Stimulated activated CD4-positive, alpha-beta T cell treated with anti-CD3 and anti-CD28 coated beads, Interleukin-15, amount 100 ng/mL, for 48 hours (primary cell): ENCODE measurements at regions not wholly inside any gene's neighbourhood (a gene's known extent, or its start where the extent isn't known, plus 50 kb on each side); places are given as distances from the start of the nearest gene placed in this dataset.
A peak's percentile ranks its signal among the peaks of the same experiment; 100 is the strongest.

ENCODE experiments used
- DNase-seq, 2 donors: peaks; one replicate each; pipeline ENCODE4 v3.0.0-alpha.2; 2020; ENCODE audit warnings: low read depth in 2 of 2

DNA sequence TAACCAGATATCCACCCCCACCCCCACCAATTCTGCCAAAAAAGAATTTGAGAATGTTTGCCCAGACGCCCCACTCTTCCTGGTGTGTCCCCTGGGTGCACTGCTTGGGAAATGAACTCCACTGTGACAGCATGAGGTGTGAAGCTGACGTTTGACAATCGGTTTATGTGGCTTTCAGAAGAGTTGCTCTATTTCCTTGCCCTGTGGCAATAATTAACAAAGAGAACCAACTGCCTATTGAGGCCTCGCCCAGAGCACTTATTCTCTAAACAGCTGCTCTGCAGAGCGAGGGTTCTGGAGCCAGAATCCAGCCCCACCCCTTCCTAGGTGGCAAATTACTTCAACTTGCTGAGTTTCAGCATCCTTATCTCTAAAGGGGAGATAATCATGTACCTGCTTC is 115.8 kb upstream of the SIX3 start:
- DNase-seq, result no peak

DNA sequence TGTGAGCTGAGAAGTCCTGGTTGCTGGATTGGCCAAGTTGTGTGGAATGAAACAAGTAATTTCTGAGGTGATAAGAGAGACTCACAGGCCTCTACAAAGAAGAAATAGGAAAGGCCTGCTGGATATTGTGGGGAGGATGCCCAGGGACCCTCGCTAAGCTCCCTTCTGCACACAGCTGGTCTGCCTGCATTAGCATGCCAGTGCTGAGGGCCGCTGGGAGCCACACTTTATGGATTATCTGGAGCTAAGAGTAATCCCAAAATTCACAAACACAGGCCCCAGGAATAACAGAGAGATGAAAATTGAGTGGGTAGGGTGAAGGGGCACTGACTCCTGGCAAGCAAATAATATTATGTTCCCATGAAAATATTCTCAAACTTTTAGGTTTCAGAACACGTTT is 114.9 kb upstream of the SIX3 start:
- DNase-seq, result no peak

DNA sequence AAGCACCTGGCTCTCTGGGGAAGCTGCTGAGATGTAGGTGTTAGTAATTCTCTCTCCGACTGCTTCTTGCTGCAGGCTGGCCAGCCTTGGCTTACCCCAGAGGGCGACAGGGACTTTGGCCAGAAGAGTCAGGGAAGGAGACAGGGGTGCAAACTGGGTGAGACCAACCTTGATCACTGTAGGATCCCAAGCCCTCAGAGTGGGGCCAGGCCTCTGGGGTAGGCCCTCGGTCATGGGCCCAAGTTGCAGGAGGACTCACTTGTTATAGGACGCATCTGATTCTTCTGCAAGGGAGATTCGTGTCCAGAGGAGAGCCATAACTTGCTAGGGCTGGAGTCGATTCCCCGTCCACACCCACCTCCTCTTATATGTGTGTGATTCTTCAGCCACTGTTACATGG is 111.7 kb upstream of the SIX3 start:
- no peak for DNase-seq

DNA sequence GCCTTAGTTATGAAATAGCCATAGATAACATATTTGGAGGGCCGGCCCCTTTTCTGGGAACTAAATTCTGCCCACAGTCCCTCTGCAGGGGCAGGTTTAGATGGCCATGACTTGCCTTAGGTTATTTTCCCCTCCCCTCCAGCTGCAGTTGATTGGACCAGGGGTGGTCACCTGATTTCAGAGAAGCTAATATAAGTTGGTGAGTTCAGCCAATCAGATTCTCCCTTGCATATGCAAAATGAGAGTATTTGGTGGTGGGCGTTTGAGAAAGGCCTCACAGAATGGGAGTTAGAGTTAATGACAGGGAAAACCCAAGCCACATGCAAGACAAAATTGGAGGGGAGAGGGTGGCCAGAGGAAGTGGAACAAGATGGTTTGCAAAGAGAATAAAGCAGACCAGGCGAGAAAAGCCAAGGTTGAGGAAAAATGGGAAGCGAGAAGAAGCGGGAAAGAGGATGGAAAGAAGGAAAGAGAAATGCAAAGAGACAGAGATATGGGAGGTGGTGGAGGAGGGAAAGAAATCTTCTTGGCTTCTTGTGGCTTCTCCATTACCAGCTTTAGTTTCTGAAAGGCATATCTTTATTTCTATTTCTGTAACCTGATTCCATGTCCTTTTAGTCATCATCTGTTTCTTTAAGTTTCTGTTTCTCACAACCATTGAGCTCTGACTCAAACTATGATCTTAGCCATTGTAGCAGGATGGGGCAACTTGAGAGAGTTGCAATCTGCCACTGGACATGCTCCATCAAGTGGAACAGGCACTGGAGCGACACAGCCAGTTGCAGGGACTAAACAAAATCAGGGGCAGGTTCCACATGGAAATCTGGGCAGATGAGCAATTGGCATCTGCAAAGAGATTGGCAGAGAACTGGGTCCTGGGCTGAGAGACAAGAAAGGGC is 108.1 kb upstream of the SIX3 start:
- no peak for DNase-seq

DNA sequence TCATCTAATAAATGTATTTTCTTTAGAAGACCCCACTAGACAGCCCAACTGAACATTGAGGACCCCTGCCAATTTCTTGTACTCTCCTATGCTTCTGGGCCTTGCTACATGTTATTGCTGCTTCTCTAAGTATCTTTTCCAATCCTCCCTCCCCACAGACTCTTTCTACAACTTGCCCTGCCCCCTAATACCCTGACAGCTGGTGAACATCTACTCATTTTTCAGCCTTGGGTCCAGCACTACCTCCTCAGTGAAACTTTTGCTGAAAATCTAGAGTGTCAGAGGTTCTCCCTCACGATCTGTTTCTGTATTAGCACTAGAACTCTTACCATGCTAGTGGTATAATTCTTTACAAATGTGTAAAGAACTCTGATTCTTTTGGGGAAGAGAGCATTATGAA is 106.8 kb upstream of the SIX3 start:
- no peak for DNase-seq

DNA sequence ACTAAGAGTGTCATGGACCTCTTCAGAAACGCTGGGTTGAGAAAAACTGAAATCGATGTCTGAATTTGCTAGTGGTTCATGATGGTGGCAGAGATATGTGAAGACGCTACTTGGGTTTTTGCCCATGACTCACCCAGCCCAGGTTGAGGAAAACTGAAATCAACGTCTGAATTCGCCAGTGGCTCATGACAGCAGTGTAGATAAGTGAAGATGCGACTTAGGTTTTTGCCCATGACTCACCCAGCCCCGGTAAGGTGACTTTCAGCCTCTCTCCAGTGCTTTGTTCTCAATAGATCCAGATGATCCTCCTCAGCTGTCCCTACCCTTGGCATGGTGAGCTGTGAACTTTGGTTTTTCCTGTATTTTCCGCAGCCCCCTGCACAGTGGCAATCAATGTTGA is 105.3 kb upstream of the SIX3 start:
- DNase-seq, result peak; percentile 52 to 68

DNA sequence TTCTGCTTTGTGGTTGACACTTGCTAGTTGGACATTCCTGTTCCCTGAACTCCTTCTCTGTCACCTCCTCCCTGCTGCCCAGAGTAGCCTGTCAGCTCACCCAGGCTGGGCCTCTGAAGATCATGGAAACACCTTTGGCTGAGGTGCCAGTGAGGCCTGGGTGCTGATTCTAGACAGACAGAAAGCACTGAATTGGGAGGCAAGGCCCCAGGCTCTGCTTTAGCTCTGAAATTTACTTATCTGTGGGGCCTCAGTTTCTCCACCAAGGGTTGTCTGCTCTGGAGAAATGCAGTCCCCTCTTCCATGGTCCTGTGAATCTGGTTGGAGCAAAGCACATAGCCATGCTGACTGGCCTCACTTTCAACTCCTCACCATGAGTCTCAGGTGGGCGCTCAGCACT is 104.6 kb upstream of the SIX3 start:
- no peak for DNase-seq

DNA sequence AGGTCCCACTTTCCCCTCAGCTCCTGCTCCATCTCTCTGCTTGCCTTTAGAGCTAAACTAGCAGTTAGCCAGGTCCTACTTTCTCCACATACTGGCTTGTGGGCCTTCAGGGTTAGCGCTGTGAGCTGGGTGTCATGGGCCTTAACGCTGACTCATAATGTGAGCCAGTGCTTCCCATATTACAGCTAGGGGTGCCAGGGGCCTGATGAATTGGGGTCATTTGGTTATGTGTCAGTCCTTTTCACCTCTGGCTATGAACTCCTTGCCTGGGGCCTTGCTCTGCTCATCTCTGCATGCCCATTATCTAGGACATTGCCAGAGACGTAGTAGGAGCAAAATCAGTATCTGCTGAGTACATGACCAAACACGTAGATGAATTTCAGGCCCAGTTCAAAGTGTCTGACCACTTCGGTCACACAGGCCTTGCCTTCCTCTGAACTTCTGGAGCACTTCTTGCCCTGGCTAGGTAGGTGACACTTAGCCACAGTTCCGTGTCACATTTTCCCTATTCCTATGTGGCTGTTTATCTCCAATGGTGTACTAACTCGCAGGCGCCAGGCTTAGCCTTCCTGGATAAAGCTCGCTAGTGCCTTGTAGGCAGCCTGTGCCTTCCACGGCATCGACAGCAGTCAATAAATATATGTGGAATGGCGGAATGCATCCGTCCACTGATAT is 103.2 kb upstream of the SIX3 start:
- DNase-seq, result no peak

DNA sequence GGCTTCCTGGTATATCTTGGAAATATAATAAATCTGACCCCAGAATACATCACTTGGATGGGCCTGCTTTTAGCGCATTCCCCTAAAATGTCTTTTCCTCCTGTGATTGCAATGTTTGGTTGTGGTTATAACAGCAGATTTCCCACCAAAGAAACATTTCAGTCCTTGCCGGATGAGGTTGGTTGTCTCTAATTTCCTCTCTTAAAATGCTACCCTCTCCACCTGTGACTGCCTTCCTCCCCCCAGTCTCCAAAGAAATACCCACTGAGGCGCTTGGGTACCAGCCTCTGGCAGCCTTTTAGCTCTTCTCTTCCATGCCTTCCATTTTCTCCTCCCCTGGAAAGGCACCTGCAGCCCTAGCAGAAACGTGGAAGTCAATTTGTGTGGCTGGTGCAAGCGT is 102.1 kb upstream of the SIX3 start:
- DNase-seq, result no peak

DNA sequence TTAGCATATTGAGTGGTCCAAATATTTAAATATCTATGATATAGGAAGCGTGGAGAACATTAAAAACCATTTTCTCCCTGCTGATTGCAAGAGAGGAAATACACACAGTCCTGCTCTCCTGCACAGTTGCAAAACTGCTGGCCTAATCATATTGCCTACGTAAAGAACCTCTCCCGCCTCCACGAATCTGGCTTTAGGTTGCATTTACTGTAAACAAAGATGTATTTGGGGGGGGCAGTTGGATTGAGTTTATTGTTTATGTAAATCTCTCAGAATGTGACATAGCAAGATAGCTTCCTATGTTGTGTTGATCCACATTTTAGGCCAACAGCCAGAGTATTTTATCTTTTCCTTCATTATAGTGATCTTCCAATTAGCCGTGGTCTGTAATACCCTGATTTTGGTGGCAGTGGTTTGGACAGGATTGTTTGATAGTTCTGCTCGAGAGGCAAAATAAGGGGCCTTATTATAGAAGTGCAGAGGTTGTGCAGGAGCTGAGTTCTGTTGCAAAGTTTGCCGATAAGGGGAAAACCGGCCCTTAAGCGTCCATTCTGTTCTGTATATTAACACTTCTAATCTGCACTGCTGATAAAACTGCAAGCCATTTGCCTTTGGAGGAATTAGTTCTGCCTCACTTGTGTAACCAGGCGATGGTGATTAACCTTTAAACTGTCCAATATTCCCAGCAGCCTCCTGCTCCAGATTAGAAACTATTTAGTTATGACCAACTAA is 101.6 kb upstream of the SIX3 start:
- no peak for DNase-seq

DNA sequence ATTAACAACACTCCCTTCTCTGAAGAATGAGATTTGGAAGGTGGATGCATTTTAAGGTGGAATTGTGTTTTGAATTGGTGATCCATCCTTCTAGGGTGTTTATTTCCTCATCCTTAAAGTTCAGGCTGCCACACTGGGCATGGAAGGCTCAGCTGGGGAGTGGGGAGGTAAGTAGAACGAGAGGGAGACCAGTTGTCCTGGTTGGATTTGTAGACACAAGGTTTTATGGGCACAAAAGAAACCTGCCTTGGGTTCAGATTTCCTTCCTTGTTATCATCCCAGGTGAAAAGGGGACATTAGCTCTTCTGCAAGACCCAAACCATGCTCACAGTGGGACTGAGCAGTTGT is 101.0 kb upstream of the SIX3 start:
- DNase-seq, result no peak

DNA sequence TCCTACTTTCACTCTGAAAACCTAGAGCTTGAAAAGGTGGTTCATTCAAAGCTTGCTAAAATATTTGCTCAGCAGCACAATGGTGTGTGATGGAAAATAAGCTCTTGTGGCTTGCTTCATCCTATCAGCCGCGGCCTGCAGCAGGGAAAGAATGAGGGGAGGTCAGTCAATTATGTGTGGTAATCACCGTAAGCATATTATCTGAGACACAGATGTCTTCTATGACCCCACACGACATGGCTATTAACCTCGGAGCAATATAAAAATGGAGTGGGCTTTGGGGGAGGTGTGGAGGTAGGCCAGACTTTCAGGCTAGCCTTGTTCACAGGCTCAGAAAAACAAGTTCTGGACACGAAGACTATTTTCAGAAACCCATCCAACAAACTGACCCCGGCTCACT is 98.4 kb upstream of the SIX3 start:
- DNase-seq, result no peak

DNA sequence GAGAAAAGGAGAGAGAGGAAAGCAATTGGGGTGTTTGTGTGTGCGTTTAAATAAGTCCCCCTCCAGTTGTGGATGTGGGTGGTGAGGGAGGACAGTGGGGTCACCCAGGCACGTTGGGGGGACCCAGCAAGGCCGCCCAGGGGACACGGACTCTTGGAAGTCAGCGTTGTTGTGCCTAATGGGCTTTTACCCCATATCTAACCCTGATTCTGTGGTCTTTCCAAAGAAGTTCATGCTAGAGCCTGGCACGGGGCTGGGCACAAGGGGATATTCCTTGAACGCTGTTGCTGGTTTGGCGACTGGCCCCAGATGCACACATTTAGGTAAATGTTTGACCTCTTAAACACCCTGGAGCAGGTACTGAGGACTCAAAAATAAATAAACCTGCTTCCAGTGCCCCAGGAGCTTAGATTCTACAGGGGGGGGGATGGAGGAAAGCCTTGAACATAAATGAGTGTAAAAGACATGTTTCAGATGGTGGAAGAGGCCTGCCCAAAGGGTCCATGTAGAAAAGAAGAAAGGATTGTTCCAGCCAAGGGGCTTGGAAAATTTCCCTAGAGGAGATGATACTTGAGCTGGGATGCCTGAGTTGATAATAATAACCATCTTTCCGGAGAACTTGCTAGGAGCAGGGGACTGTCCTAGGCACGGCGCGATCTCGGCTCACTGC is 97.7 kb upstream of the SIX3 start:
- DNase-seq, result no peak

DNA sequence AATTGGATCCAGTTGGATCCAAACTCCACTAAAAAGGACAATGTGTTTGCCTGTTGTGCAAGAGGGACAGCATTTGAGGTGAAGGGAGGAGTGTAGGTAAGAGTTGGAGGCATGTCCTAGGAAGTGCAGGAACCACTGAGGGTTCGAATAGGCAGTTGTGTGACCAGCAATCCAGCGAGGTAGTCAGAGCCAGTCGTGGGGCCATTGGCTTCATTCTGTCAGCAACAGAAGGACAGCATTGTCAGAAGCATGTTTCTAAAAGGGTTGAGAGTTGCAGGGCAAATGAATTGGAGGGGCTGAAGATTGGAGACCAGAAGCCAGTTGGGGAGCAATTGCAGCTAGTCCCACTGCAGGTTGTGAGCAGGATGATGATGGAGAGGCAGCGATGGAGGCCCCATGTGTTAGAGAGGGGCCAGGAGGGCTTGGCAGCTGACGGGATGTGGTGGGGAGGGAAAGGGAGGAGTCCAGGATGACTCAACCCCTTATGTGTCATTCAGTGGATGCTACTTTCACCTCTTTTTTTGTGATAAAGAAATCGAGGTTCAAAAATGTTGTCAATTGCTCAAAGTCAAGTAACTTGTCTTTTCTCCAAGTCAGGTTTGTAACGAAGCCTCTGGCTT is 96.7 kb upstream of the SIX3 start:
- no peak for DNase-seq

DNA sequence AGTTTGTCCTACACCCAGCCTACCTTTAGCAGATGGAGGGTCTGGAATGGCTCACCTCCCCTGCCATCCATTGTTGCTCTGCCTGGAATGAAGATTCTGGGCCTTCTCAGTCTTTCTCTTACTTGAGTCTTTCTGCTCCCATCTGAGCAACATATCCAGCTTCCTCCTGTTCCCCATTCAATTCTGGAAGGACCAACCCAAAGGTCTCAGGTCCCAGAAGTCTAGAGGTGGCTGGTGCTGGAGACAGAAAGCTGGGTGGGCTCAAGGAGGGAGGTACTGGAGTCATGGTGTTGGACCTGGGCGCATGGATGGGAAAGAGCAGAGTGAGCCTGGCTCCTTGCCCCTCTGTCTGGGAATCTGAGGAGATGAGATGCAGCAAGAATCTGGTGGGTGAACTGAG is 93.5 kb upstream of the SIX3 start:
- no peak for DNase-seq

DNA sequence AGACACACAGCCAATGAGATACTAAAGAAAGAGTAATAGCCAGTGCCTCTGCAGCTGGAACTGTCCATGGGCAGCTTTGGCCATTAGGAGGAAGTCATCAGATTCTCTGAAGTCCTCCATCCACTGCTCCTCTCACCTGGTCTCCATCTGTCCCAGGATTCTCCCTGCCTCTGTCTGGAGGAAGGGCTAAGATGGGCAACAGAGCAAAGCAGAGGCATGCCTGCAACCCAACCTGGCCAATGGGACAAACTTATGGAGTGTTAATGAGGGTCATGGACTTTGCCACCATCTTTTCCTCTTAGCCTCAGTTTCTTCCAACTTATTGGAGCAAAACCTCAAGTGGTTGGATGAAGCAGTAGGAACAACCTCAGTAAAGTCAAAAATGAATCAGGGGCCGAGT is 91.5 kb upstream of the SIX3 start:
- DNase-seq, result no peak

DNA sequence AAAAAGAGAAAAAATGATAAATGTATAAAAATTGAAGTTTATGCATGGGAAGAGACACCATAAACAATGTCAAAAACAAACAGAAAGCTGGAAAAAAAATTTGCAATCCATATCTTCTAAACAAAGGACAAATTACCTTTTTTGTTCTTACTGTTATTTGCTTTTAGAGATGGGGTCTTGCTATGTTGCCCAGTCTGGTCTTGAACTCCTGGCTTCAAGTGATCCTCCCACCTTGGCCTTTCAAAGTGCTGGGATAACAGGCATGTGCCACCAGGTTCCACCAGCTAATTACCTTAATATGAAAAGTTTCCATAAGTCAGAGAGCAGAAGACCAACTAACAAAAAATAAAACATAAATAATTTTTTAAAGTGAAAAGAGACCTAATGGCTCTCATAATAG is 90.0 kb upstream of the SIX3 start:
- no peak for DNase-seq

DNA sequence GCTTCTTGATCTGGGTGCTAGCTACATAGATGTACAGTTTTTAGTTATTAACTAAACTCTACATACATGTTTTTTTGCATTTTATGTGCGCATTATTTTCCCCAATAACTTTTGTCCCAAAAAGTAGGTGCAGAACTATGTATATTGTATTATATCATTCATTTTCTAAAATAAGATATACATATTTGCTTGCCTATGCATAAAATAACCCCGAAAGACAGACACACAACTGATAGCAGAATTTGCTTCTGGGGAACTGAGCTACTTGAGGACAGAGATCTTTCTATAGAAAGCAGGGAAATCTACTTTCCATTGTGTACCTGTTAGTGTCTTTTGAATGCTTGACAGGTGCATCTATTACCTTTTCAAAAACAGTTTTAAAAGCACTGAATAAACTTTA is 88.9 kb upstream of the SIX3 start:
- no peak for DNase-seq

DNA sequence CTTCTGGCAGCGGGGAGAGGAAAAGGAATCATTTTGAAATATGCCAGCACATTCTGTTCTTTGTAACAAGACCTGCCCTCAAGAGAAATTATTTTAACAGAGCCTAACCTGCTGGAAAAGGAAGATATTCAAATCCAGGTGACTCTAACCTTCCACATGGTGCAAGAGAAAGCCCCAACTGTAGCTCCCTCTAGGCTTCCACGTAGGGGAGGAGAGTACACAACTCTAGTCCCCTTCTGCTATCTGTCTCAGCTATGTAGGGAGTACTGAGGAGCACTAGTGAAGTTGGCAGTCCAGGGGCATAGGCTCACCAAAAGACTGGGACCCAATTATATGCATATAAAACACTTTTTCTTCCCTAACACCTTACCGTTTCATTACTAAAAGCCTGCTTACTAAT is 82.2 kb upstream of the SIX3 start:
- DNase-seq, result no peak

DNA sequence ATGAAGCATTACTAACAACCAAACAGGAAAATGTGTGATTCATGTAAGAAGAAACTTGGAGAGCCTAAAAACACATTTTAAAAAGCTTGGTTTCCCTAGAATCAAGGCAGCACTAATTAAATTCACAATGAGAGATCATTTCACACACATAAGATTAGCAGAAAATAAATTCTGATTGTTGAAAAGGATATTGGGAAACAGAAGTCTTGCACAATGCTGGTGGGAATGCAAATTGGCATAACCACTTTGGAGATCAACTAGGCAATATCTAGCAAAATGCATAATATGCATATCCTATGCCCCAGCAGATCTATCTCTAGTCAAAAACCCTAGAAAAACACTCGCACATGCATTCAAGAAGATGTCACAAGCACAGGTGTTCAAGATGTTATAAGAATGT is 75.3 kb upstream of the SIX3 start:
- DNase-seq, result no peak

DNA sequence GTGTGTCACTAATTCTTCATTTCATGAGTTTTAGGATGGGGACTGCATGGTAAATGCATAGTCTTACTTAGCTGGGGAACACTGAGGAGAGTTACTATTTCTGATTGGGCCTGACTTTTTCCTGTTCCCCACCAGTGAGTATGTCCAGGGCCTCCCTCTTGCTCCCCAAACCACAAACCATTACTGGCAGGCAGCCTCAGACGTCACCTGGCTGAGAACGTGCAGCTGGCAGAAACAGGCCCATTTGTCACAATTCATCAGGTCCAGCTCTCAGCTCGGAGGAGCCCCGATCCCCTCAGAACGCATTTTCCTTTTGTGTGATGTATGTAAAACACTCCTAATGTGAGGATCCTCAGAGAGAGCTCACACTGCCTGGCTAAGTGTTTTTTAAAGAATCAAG is 71.7 kb upstream of the SIX3 start:
- DNase-seq, result no peak

DNA sequence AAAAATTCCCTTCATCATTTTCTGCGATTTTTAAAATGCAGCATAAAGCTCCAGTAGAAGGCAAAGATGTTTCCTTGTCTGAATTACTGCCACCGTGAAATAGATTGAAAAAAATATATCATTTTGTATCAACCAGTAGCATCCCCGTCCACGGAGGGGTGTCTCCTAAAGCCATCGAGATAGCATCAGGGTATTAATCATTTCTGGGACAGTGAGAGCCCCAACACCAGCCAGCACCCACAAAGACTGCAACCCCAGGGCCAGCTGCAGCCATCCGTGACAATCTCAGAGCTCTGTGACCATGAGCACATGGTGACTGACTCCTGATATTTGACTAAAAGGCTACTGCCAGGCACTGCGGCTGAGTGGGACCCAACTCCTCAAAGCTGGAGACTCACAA is 64.1 kb upstream of the SIX3 start:
- no peak for DNase-seq
